Parathyroid adenoma (tissue), 2 donors: ENCODE measurements at regions not wholly inside any gene's neighbourhood (a gene's known extent, or its start where the extent isn't known, plus 50 kb on each side); places are given as distances from the start of the nearest gene placed in this dataset.
"Not testable (repeated sequence)": the region's sequence is repeated elsewhere in the genome, so short reads cannot be mapped to it uniquely, and the experiment has no call there.

Source experiments
- H2AFZ ChIP-seq: fragments of 300-600 bp; sonication (generic); one replicate; pipeline ENCODE4 v1.7.0; 2017; ENCODE audit warnings: antibody characterized with exemption, mild to moderate bottlenecking
- H3K27ac ChIP-seq: fragments of 300-600 bp; sonication (generic); one replicate; pipeline ENCODE4 v1.7.0; 2017
- H3K27me3 ChIP-seq: fragments of 300-600 bp; sonication (generic); one replicate; pipeline ENCODE4 v1.7.0; 2017; ENCODE audit warnings: low read length; ENCODE audit not compliant: control insufficient read depth, insufficient read depth
- H3K36me3 ChIP-seq: fragments of 300-600 bp; sonication (generic); one replicate; pipeline ENCODE4 v1.7.0; 2017; ENCODE audit warnings: low read length; ENCODE audit not compliant: control insufficient read depth, insufficient read depth
- H3K4me1 ChIP-seq: fragments of 300-600 bp; sonication (generic); one replicate; pipeline ENCODE4 v1.7.0; 2017; ENCODE audit warnings: control low read depth
- H3K4me2 ChIP-seq: fragments of 300-600 bp; sonication (generic); one replicate; pipeline ENCODE4 v1.7.0; 2017; ENCODE audit warnings: low read length
- H3K4me3 ChIP-seq: fragments of 300-600 bp; sonication (generic); one replicate; pipeline ENCODE4 v1.7.0; 2017; ENCODE audit warnings: low read depth, low read length
- H3K79me2 ChIP-seq: fragments of 300-600 bp; sonication (generic); one replicate; pipeline ENCODE4 v1.7.0; 2017; ENCODE audit warnings: control low read depth
- H3K9ac ChIP-seq: fragments of 300-600 bp; sonication (generic); one replicate; pipeline ENCODE4 v1.7.0; 2017; ENCODE audit warnings: mild to moderate bottlenecking
- H3K9me3 ChIP-seq: fragments of 300-600 bp; sonication (generic); one replicate; pipeline ENCODE4 v1.7.0; 2017; ENCODE audit warnings: low read length; ENCODE audit not compliant: control insufficient read depth
- CTCF ChIP-seq: fragments of 300-600 bp; sonication (generic); IDR thresholded peaks from one replicate; pipeline ENCODE4 v1.7.0; 2017; ENCODE audit warnings: antibody characterized with exemption, mild to moderate bottlenecking
- donor health status: primary hyperparathyroidism.

GRCh38 chr18:70826571-70826970 lies 537.7 kb downstream of the SOCS6 start:
- H3K79me2 ChIP-seq, result no peaks in the 10 kb centered on the region
- no peak overlapping the region for H3K27ac ChIP-seq
- H2AFZ ChIP-seq, result no peak overlapping the region
- no peaks in the 10 kb centered on the region for H3K9me3 ChIP-seq
- H3K4me1 ChIP-seq, result no peaks in the 10 kb centered on the region
- no peak overlapping the region for H3K4me2 ChIP-seq
- no peak overlapping the region for H3K4me3 ChIP-seq
- TF ChIP-seq CTCF, result no peak
- H3K36me3 ChIP-seq, result no peaks in the 10 kb centered on the region
- no peaks in the 10 kb centered on the region for H3K27me3 ChIP-seq
- no peak overlapping the region for H3K9ac ChIP-seq

- no peaks in the 10 kb centered on the region for H3K27me3 ChIP-seq
- H2AFZ ChIP-seq, result no peak overlapping the region
- H3K9me3 ChIP-seq, result no peaks in the 10 kb centered on the region
- no peak overlapping the region for H3K4me2 ChIP-seq
- no peak for TF ChIP-seq CTCF
- no peaks in the 10 kb centered on the region for H3K79me2 ChIP-seq
- H3K4me3 ChIP-seq, result no peak overlapping the region
- no peaks in the 10 kb centered on the region for H3K36me3 ChIP-seq
- no peak overlapping the region for H3K27ac ChIP-seq
- no peaks in the 10 kb centered on the region for H3K4me1 ChIP-seq
- no peak overlapping the region for H3K9ac ChIP-seq
Observed at GRCh38 chr18:70822691-70823090, 533.8 kb downstream of the SOCS6 start.

- H3K4me2 ChIP-seq, result no peak overlapping the region
- no peaks in the 10 kb centered on the region for H3K79me2 ChIP-seq
- H3K4me3 ChIP-seq, result no peak overlapping the region
- no peak overlapping the region for H3K9ac ChIP-seq
- H3K27me3 ChIP-seq, result no peaks in the 10 kb centered on the region
- H3K27ac ChIP-seq, result no peak overlapping the region
- H3K36me3 ChIP-seq, result no peaks in the 10 kb centered on the region
- TF ChIP-seq CTCF, result no peak
- H3K4me1 ChIP-seq, result no peaks in the 10 kb centered on the region
- H3K9me3 ChIP-seq, result no peaks in the 10 kb centered on the region
- no peak overlapping the region for H2AFZ ChIP-seq
Observed at GRCh38 chr18:70822117-70822516, 533.3 kb downstream of the SOCS6 start.

DNA sequence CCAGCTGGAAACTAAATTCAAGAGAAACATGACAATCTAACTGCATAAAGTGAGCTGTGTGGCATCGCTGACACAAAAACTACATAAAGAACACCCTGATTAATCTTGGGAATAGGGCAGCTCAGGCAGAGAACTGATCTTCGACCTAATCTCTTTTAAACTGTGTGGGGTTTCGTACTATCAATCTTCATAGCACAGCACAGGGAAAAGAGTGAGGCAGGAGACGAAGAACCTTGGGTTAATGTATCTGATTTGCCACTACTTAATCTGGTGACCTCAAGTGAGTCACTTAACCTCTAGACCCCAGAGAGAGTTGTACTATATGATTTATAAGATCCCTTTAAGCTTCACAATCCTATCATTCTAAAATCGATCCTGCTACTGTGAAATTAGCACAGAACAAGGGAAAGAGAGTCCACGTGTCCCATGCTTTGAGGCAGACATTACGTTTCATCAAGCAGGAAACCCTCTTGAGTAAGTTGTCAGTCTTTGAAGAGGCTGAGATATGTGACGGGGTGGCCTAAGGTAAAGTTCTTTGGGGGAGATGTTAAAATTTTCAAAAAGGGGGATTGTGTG lies 519.7 kb downstream of the SOCS6 start:
- Histone ChIP-seq H3K36me3 (no peaks in the 10 kb centered on the region), H2AFZ (no peak overlapping the region), H3K79me2 (no peaks in the 10 kb centered on the region), H3K27me3 (no peaks in the 10 kb centered on the region), H3K9ac (no peak overlapping the region), H3K9me3 (no peaks in the 10 kb centered on the region), H3K4me1 (no peaks in the 10 kb centered on the region), H3K27ac (no peak overlapping the region), H3K4me3 (no peak overlapping the region), H3K4me2 (no peak overlapping the region)
- TF ChIP-seq CTCF, result no peak

GRCh38 chr18:70781860-70782453 lies 493.1 kb downstream of the SOCS6 start:
- no peak for TF ChIP-seq CTCF

DNA sequence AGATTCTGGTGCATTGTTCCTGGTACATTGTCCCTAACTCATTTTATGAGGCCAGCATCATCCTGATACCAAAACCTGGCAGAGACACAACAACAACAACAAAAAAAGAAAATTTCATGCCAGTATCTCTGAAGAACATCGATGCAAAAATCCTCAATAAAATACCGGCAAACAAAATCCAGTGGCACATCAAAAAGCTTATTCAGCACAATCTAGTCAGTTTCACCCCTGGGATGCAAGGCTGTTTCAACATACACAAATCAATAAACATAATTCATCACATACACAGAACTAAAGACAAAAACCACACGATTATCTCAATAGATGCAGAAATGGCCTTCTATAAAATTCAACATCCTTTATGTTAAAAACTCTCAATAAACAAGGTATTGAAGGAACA lies 477.4 kb downstream of the SOCS6 start:
- not testable (repeated sequence) for H3K27me3 ChIP-seq, H3K4me1 ChIP-seq, H3K79me2 ChIP-seq, H2AFZ ChIP-seq, H3K9me3 ChIP-seq, H3K4me2 ChIP-seq, H3K27ac ChIP-seq, H3K4me3 ChIP-seq, H3K36me3 ChIP-seq, H3K9ac ChIP-seq

More at GRCh38 chr18:70781860-70782453, 493.1 kb downstream of the SOCS6 start:
- H3K9ac ChIP-seq, result no peak overlapping the region
- H3K4me3 ChIP-seq, result no peak overlapping the region
- H3K27me3 ChIP-seq, result no peaks in the 10 kb centered on the region
- H2AFZ ChIP-seq, result no peak overlapping the region
- H3K79me2 ChIP-seq, result no peaks in the 10 kb centered on the region
- no peaks in the 10 kb centered on the region for H3K9me3 ChIP-seq
- no peaks in the 10 kb centered on the region for H3K4me1 ChIP-seq
- no peak overlapping the region for H3K4me2 ChIP-seq
- H3K36me3 ChIP-seq, result no peaks in the 10 kb centered on the region
- H3K27ac ChIP-seq, result no peak overlapping the region
